GM19395 (cell line): ENCODE measurements at regions not wholly inside any gene's neighbourhood (a gene's known extent, or its start where the extent isn't known, plus 50 kb on each side); places are given as distances from the start of the nearest gene placed in this dataset.
"Not testable (repeated sequence)": the region's sequence is repeated elsewhere in the genome, so short reads cannot be mapped to it uniquely, and the experiment has no call there.

Source experiments
- ATAC-seq: cut with Tn5 transposase; IDR thresholded peaks from one replicate; pipeline ENCODE4 v1.9.1; 2021; ENCODE audit warnings: mild to moderate bottlenecking, moderate library complexity; ENCODE audit not compliant: unreplicated experiment

DNA sequence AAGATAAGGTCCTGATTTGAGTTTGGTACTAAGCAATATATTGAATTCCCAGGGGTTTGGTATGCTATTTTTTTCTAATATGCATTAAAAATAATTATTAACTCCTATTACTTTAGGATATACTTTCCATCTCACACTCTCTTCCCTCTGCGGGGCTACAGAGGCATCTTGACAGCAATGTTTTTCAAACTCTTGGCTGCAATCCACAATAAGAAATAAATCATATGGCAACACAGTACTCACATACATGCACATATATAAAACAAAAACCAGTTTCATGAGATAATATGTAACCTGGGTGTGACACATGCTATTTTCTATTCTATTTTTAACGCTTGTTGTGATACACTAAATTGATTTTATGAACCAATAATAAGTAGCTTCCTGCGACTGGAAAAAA lies 189.5 kb downstream of the UNC5CL start:
- ATAC-seq: no peak

GRCh38 chr6:40848868-40849514 lies 190.0 kb downstream of the UNC5CL start:
- ATAC-seq: no peak

GRCh38 chr6:40848038-40848437 lies 191.0 kb downstream of the UNC5CL start:
- ATAC-seq: no peak

- ATAC-seq: no peak
These were observed 193.5 kb downstream of the UNC5CL start for GRCh38 chr6:40845553-40845952.

DNA sequence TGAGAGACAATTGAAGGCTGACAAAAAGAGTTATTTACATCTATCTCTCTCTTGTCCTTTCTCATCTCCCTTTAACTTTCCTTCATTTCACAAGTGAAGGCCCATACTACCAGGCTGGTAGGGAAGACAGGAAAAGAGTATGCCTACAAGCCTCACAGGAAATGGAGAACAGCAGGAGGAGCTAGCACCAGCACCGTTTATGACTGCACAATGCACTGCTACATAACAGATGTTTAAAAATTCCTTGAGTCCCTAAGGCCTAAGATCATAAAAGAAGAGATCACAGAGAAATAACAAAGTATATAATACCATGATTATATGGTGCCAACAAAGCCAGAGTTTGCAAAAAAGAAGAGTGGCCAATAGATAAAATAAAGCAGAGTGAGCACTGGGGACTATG lies 194.8 kb downstream of the UNC5CL start:
- no peak for ATAC-seq

- no peak for ATAC-seq
These were observed 197.3 kb downstream of the UNC5CL start for GRCh38 chr6:40841721-40842120.

- ATAC-seq: no peak
These were observed 206.3 kb downstream of the UNC5CL start for GRCh38 chr6:40832691-40833090.

GRCh38 chr6:40831381-40831780 lies 207.6 kb downstream of the UNC5CL start:
- ATAC-seq: no peak

- no peak for ATAC-seq
These were observed 213.9 kb downstream of the UNC5CL start for GRCh38 chr6:40825102-40825501.

DNA sequence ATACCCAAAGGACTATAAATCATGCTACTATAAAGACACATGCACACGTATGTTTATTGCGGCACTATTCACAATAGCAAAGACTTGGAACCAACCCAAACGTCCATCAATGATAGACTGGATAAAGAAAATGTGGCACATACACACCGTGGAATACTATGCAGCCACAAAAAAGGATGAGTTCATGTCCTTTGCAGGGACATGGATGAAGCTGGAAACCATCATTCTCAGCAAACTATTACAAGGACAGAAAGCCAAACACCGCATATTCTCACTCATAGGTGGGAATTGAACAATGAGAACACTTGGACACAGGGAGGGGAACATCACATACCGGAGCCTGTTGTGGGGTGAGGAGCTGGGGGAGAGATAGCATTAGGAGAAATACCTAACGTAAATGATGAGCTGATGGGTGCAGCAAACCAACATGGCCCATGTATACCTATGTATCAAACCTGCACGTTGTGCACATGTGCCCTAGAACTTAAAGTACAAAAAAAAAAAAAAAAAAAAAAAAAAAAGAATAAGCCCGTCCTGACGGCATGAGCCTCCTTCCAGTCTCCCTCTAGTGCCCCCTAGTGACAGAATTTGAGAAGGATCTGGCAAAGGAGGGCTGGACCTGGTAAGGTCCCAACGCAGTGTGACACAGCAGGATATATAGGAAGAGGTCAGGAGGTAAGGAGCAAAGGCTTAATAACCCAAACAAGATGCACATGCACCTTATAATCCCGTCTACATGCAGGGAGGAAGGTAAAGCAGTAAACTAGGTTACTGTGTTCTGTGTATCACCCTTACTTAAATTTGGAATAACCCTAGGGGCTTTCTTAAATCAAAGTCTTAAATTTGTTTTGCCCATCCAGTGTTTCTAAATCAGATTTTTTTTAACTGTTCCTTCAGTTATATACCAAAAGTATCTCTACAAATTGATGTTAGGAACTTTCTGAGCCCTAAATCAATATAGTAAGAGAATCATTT lies 214.8 kb downstream of the UNC5CL start:
- ATAC-seq: not testable (repeated sequence)

DNA sequence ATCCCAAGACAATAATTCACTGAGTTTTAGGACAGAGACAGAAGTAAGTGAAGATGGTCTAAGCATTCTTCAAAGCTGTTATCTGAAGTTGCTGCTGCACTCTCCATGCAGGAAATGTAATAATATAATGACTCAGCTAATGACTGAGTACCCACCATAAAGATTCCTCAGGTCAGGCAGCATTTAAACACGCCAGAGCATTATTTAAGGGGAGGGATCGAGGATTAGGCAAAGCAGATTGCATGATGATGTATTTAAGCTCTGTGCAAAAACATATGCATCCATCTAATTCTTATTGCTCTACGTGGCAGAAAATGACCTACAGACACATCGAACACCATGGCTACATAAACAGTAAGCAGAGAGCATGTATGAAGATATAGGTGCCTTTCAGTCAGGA lies 216.4 kb downstream of the UNC5CL start:
- no peak for ATAC-seq

DNA sequence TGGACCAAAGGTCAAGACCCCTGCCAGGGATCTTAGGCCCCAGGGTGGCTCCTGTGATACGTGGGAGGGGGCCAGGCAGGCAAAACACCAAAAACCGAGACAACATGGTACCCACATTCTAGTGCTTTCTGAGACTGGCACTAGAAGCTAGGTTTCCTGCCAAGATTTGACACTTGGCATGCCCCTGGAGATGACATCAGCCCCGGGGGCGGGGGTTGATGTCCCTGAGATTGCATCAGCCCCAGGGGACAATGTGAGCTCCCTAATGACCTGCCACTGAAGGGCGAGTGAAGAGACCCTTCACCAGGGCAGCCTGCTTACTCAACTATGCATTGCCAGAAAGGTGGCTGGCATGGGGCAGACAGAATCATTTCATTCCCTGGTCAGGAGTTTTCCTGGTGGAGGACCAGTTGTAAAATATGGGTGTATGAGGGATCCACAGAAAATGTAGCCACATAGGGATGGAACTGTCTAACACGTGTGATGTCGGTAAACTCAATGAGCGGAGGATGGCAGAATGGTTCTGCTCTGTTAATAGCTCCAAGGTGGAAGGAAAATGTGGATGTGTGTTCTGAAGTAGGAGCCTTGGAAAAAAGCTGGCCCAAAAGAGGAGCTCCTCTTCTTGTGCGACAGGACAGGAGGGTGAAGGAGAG lies 219.7 kb downstream of the UNC5CL start:
- no peak for ATAC-seq

- ATAC-seq: no peak
These were observed 221.7 kb downstream of the UNC5CL start for GRCh38 chr6:40817369-40817768.

GRCh38 chr6:40816601-40817000 lies 222.4 kb downstream of the UNC5CL start:
- no peak for ATAC-seq

- ATAC-seq: no peak
These were observed 223.3 kb downstream of the UNC5CL start for GRCh38 chr6:40815731-40816130.

DNA sequence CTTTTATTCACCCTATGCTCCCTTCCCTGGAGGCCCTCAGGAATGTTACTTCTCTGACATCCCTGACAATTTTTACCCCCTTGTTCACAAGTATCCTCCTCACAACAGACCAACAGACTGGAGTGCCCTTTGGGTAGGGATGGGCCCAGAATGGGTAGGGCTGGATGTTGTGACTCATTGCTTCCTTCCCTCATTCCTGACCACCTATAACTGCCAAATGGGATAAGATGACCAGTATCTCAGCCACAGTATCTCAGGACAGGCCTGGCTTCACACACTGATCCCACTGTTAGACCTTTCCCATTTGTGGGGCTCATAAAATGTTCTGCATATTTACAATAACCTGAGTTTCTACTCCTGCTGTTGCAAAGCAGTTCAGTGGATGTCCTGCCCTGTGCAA lies 223.0 kb upstream of the LRFN2 start:
- ATAC-seq: no peak

DNA sequence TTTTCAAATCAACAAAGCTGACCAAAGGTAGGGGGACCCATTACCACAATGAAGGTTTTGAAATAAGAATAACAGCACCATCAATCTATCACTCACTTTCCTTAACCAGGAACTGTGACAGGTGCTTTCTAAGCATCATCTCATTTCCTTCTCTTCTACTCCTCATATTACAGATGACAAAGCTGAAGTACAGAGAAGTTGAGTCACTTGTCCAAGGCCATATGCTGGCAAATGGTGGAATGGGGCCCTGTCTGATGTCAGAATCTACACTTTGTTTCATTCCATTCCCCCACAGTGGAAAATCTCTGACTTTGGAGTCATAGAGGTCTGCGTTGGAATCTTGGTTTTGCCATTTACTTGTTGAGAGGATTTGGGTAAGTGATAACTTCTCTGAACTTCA lies 222.5 kb upstream of the LRFN2 start:
- no peak for ATAC-seq

DNA sequence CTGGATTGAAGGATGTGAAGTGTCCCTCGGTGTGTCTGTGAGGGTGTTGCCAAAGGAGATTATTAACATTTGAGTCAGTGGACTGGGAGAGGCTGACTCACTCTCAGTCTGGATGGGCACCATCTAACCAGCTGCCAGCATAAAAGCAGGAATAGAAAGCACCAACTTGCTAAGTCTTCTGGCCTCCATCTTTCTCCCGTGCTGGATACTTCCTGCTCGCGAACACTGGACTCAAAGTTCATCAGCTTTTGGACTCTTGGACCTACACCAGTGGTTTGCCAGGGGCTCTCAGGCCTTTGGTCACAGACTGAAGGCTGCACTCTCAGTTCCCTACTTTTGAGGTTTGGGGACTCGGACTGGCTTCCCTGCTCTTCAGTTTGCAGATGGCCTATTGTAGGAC lies 220.3 kb upstream of the LRFN2 start:
- ATAC-seq: no peak

DNA sequence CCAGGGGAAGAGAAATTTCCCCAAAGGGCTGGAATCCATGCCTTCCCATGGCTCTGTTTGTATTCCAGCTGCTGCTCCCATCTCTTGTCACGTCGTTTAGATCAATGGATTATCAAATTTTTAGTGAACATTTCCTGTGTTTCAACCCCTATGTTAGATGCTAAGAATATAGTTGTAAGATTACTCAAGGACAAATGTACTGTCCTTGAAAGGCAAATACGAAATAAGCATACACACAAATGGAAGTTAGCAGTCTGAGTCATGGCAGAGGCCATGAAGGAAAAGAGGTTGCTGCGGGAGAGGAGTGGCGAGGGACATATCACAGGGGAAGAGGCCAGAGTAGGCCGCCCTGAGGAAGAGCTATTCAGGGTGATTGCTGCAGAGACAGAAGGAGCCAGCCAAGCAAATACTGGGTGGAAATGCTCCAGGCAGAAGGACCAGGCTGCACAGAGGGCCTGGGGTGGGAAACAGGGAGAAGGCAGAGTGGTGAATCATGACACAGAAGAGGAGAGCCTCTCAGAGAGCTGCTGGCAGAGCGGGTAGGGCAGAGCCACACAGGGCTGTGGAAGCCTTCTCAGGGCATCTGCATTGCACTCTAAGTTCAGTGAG lies 219.2 kb upstream of the LRFN2 start:
- ATAC-seq: no peak

DNA sequence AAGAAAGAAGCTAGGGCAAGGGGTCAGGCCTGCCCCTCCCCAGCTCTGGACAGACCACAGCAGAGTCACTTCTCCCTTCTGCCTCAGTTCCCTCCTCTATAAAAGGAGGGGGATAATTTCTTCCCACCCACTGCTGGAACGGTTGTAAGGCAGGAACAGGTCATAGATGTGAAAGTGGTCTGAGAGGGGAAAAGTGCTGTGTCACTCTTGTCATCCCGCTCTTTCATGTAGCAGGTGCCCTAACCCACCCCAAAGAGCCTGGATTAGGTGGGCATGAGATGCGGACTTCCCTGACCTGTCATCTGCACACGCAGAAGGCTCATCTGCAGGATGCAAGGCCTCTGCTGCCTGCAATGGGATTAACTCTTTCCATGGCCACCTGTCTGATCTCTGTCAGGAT lies 218.2 kb upstream of the LRFN2 start:
- ATAC-seq: no peak

GRCh38 chr6:40804905-40805304 lies 217.7 kb upstream of the LRFN2 start:
- ATAC-seq: no peak
